ENCODE measurements at regions not wholly inside any gene's neighbourhood (a gene's known extent, or its start where the extent isn't known, plus 50 kb on each side); places are given as distances from the start of the nearest gene placed in this dataset.

GRCh38 chr6:141598487-141598886, 534.2 kb upstream of the GJE1 start:
- no peaks in the 10 kb centered on the region for H3K4me1 Mint-ChIP-seq (ENCODE audit: low read depth)
- no peak overlapping the region for H3K4me3 Mint-ChIP-seq
- no peaks in the 10 kb centered on the region for H3K9me3 Mint-ChIP-seq (ENCODE audit: low read depth)
- H3K27ac Mint-ChIP-seq = no peak overlapping the region
- no peaks in the 10 kb centered on the region for H3K27me3 Mint-ChIP-seq
- no peaks in the 10 kb centered on the region for H3K36me3 Mint-ChIP-seq

DNA sequence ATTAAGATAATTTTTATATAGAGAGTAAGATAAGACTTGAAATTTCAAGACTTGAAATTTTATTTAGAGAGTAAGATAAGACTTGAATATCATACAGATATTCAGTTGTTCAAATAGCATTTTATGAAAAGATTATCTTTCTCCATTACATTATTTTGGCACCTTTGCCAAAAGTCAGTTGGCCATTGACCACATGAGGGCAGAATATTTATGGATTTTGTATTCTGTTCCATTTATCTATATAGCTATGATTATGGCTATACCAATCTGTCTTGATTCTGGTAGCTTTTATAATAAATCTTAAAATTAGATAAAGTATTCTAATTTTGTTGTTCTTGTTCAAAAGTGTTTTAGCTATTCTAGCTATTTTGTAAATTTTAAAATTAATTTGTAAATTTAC, 537.9 kb upstream of the GJE1 start:
- Mint-ChIP-seq H3K27me3 (peaks cover 3% of the 10 kb centered on the region), H3K27ac (no peak overlapping the region), H3K9me3 (ENCODE audit: low read depth) (no peaks in the 10 kb centered on the region), H3K4me1 (ENCODE audit: low read depth) (no peaks in the 10 kb centered on the region), H3K4me3 (no peak overlapping the region), H3K36me3 (no peaks in the 10 kb centered on the region)

DNA sequence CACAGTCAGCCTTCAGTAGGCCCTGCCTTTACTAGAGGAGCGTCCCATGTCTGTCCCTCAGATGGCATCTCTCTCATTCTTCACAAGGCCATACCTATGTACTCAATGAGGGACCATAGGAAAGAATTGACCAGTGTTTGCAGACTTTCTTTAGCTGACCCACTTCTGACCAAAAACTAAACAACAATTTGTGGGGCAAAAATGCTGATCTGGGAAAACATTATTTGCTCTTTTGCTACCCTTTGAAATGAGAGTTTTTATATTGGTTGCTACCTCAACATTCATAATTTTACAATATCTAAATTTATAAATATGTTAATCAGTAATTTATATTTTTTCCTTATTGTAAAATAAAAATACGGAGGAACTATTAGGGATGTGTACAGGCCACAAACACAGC, 539.4 kb upstream of the GJE1 start:
- no peaks in the 10 kb centered on the region for H3K9me3 Mint-ChIP-seq (ENCODE audit: low read depth)
- no peak overlapping the region for H3K4me3 Mint-ChIP-seq
- H3K27me3 Mint-ChIP-seq = peaks cover 5% of the 10 kb centered on the region
- no peaks in the 10 kb centered on the region for H3K36me3 Mint-ChIP-seq
- no peak overlapping the region for H3K27ac Mint-ChIP-seq
- no peaks in the 10 kb centered on the region for H3K4me1 Mint-ChIP-seq (ENCODE audit: low read depth)

- no peaks in the 10 kb centered on the region for H3K36me3 Mint-ChIP-seq
- no peaks in the 10 kb centered on the region for H3K4me1 Mint-ChIP-seq (ENCODE audit: low read depth)
- H3K9me3 Mint-ChIP-seq (ENCODE audit: low read depth) = no peaks in the 10 kb centered on the region
- H3K4me3 Mint-ChIP-seq = no peak overlapping the region
- H3K27me3 Mint-ChIP-seq = peaks cover 8% of the 10 kb centered on the region
- no peak overlapping the region for H3K27ac Mint-ChIP-seq
These were observed 545.1 kb upstream of the GJE1 start for GRCh38 chr6:141587482-141588266.

DNA sequence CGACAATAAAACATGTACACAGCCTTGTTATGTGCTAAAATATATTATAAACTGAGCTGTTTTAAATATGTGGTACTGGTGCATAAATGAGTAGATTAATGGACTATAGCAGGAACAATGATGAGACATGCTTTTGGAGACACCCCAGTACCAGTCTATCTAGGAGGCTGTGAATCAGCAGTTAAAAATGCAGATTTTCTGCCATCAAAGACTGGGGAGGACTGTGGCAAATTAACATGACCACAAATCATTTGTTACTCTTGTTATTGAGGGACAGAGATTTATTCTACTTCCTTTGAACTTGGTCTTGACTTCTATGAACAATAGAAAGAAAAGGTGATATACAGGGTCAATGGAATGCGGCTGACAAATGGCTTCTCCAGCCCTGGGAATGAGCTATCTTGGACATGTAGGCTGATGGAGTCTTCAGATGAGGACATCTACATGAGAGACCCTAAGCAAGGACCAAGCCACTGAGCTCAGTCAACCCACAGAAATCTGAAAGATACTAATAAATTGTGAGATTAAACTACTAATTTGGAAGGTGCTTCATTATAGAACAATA, 551.7 kb upstream of the GJE1 start:
- Mint-ChIP-seq H3K27me3 (peaks cover 2% of the 10 kb centered on the region), H3K36me3 (no peaks in the 10 kb centered on the region), H3K4me3 (no peak overlapping the region), H3K27ac (no peak overlapping the region), H3K9me3 (ENCODE audit: low read depth) (no peaks in the 10 kb centered on the region), H3K4me1 (ENCODE audit: low read depth) (no peaks in the 10 kb centered on the region)

- Mint-ChIP-seq H3K4me1 (ENCODE audit: low read depth) (no peaks in the 10 kb centered on the region), H3K4me3 (no peak overlapping the region), H3K27me3 (peaks cover 2% of the 10 kb centered on the region), H3K27ac (no peak overlapping the region), H3K9me3 (ENCODE audit: low read depth) (no peaks in the 10 kb centered on the region), H3K36me3 (no peaks in the 10 kb centered on the region)
These were observed 552.6 kb upstream of the GJE1 start for GRCh38 chr6:141580131-141580530.

DNA sequence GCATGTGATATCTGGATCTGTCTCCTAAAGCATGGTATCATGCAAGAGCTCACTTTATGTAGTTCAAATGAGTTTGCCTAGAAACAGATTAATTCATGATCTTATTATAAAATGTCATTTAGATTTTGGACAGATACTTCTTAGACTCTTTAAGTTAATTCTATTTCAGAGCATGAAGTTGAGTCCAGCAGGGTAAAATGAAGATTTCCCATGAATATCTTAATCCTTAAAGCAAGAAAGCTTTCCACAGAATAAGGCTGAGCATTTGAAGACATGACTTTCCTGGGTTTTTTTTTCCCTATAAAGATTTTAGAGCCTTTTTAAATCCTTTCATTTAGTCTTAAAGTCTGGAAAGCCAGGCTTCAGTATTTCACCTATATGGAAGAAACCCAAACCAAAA, 556.0 kb upstream of the GJE1 start:
- H3K36me3 Mint-ChIP-seq = no peaks in the 10 kb centered on the region
- H3K4me1 Mint-ChIP-seq (ENCODE audit: low read depth) = no peaks in the 10 kb centered on the region
- no peak overlapping the region for H3K27ac Mint-ChIP-seq
- H3K4me3 Mint-ChIP-seq = no peak overlapping the region
- no peaks in the 10 kb centered on the region for H3K27me3 Mint-ChIP-seq
- H3K9me3 Mint-ChIP-seq (ENCODE audit: low read depth) = no peaks in the 10 kb centered on the region

GRCh38 chr6:141562851-141563763, 569.6 kb upstream of the GJE1 start:
- Mint-ChIP-seq H3K36me3 (no peaks in the 10 kb centered on the region), H3K4me3 (peak overlapping the region; percentile 93), H3K27me3 (peaks cover 2% of the 10 kb centered on the region), H3K4me1 (ENCODE audit: low read depth) (peaks cover 15% of the 10 kb centered on the region), H3K27ac (peak overlapping the region; percentile 77), H3K9me3 (ENCODE audit: low read depth) (no peaks in the 10 kb centered on the region)

- H3K27me3 Mint-ChIP-seq = peaks cover 2% of the 10 kb centered on the region
- H3K27ac Mint-ChIP-seq = peak overlapping the region; percentile 77
- H3K4me3 Mint-ChIP-seq = peak overlapping the region; percentile 93
- no peaks in the 10 kb centered on the region for H3K9me3 Mint-ChIP-seq (ENCODE audit: low read depth)
- peaks cover 15% of the 10 kb centered on the region for H3K4me1 Mint-ChIP-seq (ENCODE audit: low read depth)
- no peaks in the 10 kb centered on the region for H3K36me3 Mint-ChIP-seq
These were observed 570.4 kb upstream of the GJE1 start for GRCh38 chr6:141562186-141562811.

- Mint-ChIP-seq H3K4me1 (ENCODE audit: low read depth) (peaks cover 15% of the 10 kb centered on the region), H3K27ac (no peak overlapping the region), H3K36me3 (no peaks in the 10 kb centered on the region), H3K9me3 (ENCODE audit: low read depth) (no peaks in the 10 kb centered on the region), H3K27me3 (peaks cover 2% of the 10 kb centered on the region), H3K4me3 (no peak overlapping the region)
These were observed 571.6 kb upstream of the GJE1 start for GRCh38 chr6:141561154-141561553.

- Mint-ChIP-seq H3K9me3 (ENCODE audit: low read depth) (peaks cover 11% of the 10 kb centered on the region), H3K27me3 (no peaks in the 10 kb centered on the region), H3K4me3 (no peak overlapping the region), H3K27ac (no peak overlapping the region), H3K36me3 (peaks cover 2% of the 10 kb centered on the region), H3K4me1 (ENCODE audit: low read depth) (no peaks in the 10 kb centered on the region)
These were observed 580.3 kb upstream of the GJE1 start for GRCh38 chr6:141552463-141552862.

- Mint-ChIP-seq H3K36me3 (peaks cover 2% of the 10 kb centered on the region), H3K27me3 (no peaks in the 10 kb centered on the region), H3K27ac (no peak overlapping the region), H3K4me3 (no peak overlapping the region), H3K4me1 (ENCODE audit: low read depth) (no peaks in the 10 kb centered on the region), H3K9me3 (ENCODE audit: low read depth) (peaks cover 11% of the 10 kb centered on the region)
These were observed 580.7 kb upstream of the GJE1 start for GRCh38 chr6:141552031-141552430.

- Mint-ChIP-seq H3K4me3 (no peak overlapping the region), H3K9me3 (ENCODE audit: low read depth) (peaks cover 11% of the 10 kb centered on the region), H3K4me1 (ENCODE audit: low read depth) (no peaks in the 10 kb centered on the region), H3K27ac (no peak overlapping the region), H3K36me3 (peaks cover 2% of the 10 kb centered on the region), H3K27me3 (no peaks in the 10 kb centered on the region)
These were observed 581.4 kb upstream of the GJE1 start for GRCh38 chr6:141551318-141551717.

DNA sequence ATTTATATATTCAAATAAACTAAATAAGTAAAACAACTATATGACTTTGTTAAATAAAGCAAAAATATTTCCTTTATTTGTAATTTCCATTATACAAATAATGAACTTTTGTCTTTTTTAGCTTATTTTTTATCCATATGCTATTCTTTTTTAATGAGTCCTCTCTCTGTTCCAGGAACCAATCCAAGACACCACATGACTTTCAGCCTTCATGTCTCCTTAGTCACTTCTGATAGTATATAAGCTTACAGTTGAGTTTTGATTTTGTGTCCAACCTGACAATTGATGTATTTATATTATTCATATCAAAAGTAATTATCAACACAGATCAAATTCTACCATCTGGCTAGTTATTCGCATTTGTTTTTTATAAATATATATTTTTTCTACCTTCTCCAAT, 582.3 kb upstream of the GJE1 start:
- H3K27me3 Mint-ChIP-seq = no peaks in the 10 kb centered on the region
- H3K27ac Mint-ChIP-seq = no peak overlapping the region
- H3K4me3 Mint-ChIP-seq = no peak overlapping the region
- peaks cover 2% of the 10 kb centered on the region for H3K36me3 Mint-ChIP-seq
- H3K4me1 Mint-ChIP-seq (ENCODE audit: low read depth) = no peaks in the 10 kb centered on the region
- H3K9me3 Mint-ChIP-seq (ENCODE audit: low read depth) = peaks cover 11% of the 10 kb centered on the region

GRCh38 chr6:141548966-141549365, 583.8 kb upstream of the GJE1 start:
- Mint-ChIP-seq H3K4me1 (ENCODE audit: low read depth) (no peaks in the 10 kb centered on the region), H3K9me3 (ENCODE audit: low read depth) (peaks cover 11% of the 10 kb centered on the region), H3K36me3 (peaks cover 2% of the 10 kb centered on the region), H3K4me3 (no peak overlapping the region), H3K27me3 (no peaks in the 10 kb centered on the region), H3K27ac (no peak overlapping the region)
